Testis (tissue), 2 donors: ENCODE measurements at regions not wholly inside any gene's neighbourhood (a gene's known extent, or its start where the extent isn't known, plus 50 kb on each side); places are given as distances from the start of the nearest gene placed in this dataset.

Source experiments
- CTCF ChIP-seq, 3 experiments: fragments of 450-650 bp in 2 of 3; fragments of 200-600 bp in 1 of 3; sonication (generic) in 1 of 3; IDR thresholded peaks; one replicate each; pipeline ENCODE4 v1.5.1; 2016 to 2019; ENCODE audit warnings: antibody characterized with exemption in 3 of 3, mild to moderate bottlenecking in 2 of 3, moderate library complexity in 1 of 3
- POLR2A ChIP-seq: fragments of 450-650 bp; IDR thresholded peaks from one replicate; pipeline ENCODE4 v1.6.1; 2017; ENCODE audit warnings: antibody characterized with exemption, mild to moderate bottlenecking, moderate library complexity

GRCh38 chr20:50342638-50343102 lies 152.0 kb downstream of the CEBPB start:
- TF ChIP-seq POLR2A (no peak), CTCF (IDR thresholded peaks at IDR 0.05) (no peak)
